GM21423 (cell line): ENCODE measurements at regions not wholly inside any gene's neighbourhood (a gene's known extent, or its start where the extent isn't known, plus 50 kb on each side); places are given as distances from the start of the nearest gene placed in this dataset.
"Not testable (repeated sequence)": the region's sequence is repeated elsewhere in the genome, so short reads cannot be mapped to it uniquely, and the experiment has no call there.

Experiments used
- ATAC-seq: cut with Tn5 transposase; IDR thresholded peaks from one replicate; pipeline ENCODE4 v1.9.1; 2021; ENCODE audit warnings: mild to moderate bottlenecking, moderate library complexity; ENCODE audit not compliant: unreplicated experiment

- ATAC-seq = no peak
Measured at GRCh38 chr12:76653342-76653741, 93.8 kb upstream of the OSBPL8 start.

DNA sequence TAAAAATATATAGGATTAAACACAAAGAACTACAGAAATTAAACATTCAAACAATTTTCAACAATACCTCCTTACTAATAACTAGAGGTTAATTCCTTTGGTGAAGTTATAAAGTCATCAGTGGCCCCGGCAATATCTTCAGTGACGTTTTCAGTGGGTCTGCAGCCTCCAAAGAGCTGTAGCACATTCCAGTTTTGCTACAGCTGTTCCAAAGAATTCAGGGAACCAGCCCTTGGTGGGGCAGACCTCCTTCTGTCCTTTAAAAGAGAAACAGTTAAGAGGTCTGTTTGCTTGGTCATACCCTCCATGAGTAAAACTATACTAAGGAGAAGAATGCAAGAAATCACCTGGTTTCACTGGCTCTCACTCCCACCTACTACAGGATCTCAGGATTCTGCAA, 99.2 kb upstream of the ZDHHC17 start:
- no peak for ATAC-seq

- ATAC-seq = no peak
Measured at GRCh38 chr12:76666290-76666835, 97.6 kb upstream of the ZDHHC17 start.

GRCh38 chr12:76669981-76670380, 93.9 kb upstream of the ZDHHC17 start:
- no peak for ATAC-seq

DNA sequence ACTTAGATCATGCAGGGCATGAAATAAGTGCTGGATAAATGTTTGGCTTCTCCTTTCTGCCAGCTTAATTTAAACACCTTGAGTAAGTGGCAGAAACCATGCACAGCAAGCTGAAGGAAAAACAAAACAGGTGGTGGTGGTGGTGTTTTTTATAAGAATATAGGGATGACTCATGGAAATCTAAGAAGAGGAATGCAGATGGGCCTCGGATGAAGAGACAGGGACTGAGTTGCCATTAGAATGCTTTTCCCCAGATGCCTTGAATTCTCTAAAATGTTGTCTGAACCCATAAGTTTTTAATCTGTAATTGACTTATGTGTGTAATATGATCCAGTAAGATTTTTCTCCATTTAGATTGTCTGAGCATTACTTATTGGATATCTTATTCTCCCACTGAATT, 93.1 kb upstream of the ZDHHC17 start:
- no peak for ATAC-seq

DNA sequence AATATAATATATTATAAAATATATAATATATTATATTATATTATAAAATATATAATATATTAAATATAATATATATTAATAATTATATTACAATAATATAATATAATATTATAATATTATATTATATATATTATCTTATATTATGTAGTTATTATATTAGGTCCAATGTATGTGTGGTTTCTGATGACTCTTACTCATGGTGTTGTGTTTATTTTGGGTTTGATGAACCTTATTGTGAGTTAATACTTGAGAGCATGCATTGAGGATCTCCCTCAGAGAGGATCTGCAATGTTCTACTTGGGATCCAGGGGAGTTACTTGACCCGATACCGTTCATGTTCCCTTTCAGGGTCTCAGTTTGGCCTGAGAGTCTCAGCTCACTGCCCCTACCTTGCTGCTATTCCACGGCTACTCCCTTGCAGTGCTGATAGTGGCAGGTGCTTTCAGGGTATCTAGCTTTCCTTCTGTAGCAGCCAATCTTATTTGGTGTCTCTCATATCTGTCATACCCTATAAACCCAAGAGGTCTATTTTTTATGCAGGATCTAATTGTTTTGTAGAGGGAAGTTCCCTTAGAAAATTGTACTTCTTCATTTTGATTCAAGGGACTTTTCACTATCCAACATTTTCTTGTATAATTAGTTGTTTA, 89.1 kb upstream of the ZDHHC17 start:
- ATAC-seq = no peak

- not testable (repeated sequence) for ATAC-seq
Measured at GRCh38 chr12:76676261-76676660, 87.7 kb upstream of the ZDHHC17 start.

DNA sequence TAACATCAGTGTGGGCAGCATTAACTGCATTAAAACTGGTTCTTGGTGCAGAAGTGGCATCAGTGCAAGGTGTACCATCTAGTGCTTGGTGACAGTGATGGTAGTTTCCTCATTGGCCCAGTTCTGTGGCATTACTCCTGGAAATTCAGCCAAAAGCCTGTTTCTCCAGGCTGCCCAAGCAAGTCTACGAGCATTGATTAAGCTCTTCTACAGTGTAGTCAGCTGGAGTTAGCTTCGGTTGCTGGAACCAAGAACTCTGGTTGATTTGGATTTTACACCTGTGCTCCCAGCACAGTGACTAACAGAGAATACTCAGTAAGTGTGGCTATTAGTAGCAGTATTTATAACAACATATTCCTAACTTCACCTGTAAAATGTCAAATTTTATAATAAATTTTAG, 84.9 kb upstream of the ZDHHC17 start:
- ATAC-seq = no peak

GRCh38 chr12:76679778-76680177, 84.1 kb upstream of the ZDHHC17 start:
- ATAC-seq = no peak

DNA sequence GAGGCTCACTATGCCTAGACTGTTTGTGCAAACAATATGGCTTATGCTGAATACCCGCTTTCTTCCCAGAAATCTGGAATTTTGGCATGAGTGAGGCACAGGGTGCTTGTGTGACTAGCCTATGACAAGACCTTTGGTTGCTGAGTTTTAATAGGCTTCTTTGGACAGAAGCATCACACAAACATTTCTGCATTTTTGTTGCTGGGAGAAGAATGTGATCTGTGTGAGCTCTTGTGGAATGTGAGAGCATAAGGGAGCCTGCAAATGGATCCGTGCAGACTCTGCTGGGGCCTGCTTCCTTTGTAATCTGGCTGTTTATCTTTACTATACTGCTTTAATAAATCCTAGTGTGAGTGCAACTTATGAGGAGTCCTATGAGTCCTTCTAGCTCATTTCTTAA, 83.0 kb upstream of the ZDHHC17 start:
- ATAC-seq = no peak

GRCh38 chr12:76685246-76685678, 78.7 kb upstream of the ZDHHC17 start:
- ATAC-seq = no peak

GRCh38 chr12:76687981-76688380, 75.9 kb upstream of the ZDHHC17 start:
- no peak for ATAC-seq

DNA sequence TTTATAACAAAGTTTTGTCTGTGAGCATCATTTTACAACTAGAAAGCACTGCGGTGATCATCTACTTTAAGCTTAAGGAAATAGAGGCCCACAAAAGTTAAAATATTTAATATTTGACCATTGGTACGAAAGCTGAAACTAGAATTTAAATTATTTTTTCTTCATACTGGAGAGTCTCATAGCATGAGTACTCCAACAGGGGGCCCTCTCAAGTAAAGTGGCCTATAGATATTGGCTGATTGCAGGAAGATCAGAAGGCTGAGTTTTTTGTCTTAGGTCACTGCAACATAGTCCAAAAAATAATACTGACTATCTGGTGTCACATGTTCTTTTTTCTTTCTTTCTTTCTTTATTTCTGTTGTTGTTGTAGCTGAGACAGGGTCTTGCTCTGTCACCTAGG, 75.3 kb upstream of the ZDHHC17 start:
- ATAC-seq = no peak

DNA sequence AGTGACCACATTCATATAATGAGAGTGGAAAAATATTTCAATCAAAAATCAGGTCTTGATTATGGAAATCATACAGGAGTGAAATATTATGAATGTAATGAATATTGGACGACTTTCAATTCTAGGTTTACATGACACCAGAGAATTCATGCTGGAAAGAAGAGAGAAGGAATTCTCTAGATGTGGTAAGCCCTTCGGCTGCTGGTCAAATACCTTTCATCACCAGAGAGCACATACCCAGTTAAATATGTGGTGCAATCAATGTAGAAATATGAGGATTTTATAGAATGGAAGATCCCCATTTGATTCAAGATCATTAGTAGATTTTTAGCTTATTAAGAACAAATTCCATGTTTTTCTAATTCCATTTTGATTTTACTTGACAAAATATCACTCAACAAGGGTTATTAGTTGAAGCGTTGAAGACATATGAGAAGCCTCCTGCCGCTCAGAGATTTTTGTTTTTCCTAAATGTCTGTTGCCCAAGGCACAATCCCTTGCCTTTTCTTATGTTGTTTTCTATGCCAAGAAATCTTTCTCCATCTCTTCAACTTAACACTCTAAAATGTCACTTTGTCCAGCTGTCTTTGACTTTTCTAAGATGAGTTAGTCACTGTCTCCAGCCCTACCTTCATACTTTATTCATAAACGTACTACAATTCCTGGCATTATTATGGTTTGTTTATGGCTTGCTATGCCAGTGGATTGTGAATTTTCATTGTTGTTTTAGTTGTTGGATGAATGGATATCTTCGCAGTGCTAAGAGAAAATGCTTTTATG, 72.8 kb upstream of the ZDHHC17 start:
- no peak for ATAC-seq

- no peak for ATAC-seq
Measured at GRCh38 chr12:76692846-76693245, 71.1 kb upstream of the ZDHHC17 start.

DNA sequence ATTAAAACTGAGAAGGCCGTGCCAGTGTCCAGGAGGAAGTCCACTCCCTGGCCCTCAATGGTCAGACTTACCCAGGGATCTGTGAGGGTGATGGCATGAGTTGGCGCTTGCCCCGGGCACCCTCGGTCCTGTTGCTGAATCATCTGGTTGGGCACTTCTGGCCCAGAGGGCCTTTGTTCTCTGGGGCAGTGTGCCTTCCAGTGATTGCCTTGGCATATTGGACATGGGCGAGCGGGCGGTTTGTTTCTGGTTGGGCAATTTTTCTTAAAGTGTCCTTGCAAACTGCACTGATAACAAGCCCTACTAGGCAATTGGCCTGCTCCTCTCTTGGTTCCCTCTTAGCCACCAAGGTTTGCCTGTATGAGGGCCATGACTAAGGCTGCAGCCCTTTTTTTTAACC, 69.5 kb upstream of the ZDHHC17 start:
- ATAC-seq = no peak

DNA sequence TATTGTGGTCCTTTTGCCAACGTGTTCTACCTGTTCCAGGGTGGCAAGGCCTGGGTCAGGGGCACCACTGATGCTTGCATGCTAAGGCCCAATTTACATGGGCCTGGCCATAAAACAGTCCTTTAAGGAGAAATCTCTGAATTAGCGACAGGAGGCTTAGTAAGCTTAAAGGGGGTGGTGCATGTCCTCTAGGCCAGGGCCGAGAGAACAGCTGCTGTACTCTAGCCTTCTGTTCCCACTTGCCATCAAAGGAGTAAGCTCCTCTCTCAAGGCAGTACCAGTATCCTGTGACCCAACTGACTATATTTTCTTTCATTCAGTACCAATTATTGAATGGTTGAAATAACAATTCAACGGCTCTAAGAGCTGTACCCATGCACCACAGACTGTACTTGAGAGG, 67.7 kb upstream of the ZDHHC17 start:
- ATAC-seq = no peak

- ATAC-seq = no peak
Measured at GRCh38 chr12:76697849-76698248, 66.1 kb upstream of the ZDHHC17 start.

DNA sequence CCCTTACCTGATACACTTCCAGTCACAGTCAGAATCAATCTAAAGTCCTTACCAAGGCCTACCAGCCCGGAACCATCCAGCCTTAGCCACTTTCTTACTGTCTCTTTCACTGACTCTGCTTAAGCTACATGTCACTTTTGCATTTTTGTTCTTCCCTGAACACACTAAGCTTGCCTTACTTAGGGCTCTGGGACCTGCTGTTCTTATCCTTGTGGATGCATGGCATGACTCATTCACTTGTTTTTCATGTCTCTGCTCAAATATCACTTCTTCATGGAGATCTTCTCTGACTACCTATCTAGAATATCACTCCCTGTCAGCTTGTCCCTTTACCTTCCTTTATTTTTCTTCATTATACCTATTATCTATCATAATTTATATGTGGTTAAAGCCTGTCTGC, 65.6 kb upstream of the ZDHHC17 start:
- no peak for ATAC-seq

DNA sequence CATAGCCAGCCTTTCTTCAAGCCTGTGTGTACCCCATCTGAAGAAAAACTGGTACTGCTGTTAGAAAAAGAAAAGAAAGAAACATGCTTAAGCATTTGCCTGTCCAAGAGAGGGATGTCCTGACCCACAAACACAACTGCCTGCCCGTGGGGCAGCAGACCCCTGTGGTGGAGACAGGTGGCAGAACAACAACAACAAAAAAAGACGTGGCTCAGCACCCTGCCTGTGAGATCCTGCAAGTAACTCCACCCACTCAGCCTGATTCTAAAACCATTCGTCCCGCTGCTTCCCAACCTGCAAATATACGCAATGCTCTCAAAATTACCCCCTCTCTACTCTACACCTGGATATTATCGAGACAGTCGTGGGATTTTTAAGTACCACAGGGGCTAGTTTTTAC, 64.9 kb upstream of the ZDHHC17 start:
- ATAC-seq = no peak

- no peak for ATAC-seq
Measured at GRCh38 chr12:76701690-76702089, 62.2 kb upstream of the ZDHHC17 start.

DNA sequence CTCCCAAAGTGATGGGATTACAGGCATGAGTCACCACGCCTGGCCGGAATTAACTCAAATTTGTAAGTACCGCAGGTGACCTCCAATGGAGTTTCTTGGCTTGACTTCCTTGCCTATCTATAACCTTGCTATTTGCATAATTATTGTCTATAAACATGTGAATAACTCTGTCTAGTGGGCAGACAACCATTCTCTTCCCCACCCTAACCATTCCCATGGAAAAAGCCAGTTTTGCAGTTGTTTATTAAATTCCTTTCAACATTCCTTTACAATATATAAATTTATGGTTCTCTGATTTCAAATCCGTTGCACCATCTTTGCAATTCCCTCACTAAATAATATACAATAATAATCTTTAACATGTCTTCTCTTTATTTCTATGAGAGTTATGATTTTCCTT, 61.0 kb upstream of the ZDHHC17 start:
- no peak for ATAC-seq
